ENCODE measurements at regions not wholly inside any gene's neighbourhood (a gene's known extent, or its start where the extent isn't known, plus 50 kb on each side); places are given as distances from the start of the nearest gene placed in this dataset.

DNA sequence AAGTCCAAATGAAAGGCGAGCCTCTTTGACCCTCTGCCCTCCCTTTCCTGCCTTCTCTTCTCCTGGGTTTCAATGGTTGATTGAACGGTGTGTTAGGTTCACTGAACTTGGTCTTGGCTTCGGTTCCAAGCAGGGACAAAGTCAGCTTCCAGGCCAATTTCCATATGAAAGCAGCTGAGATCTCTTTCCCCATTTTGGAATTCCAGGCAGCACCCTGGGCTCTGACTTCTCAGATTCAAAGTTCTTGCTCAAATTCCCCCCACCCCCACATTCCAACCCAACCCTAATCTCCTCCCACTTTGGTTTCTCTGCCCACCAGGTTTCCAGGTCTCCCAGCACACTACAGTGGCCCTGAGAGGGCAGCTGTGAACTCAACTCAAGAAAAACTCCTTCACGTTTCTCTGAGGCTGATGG lies 231.0 kb downstream of the INSIG2 start:
- no peaks in the 10 kb centered on the region for H3K9me3 ChIP-seq (ENCODE audit: control insufficient read depth in 2 of 2, low read length in 2 of 2)
- H3K27me3 ChIP-seq (ENCODE audit: control insufficient read depth, insufficient read depth, low read length) = peaks cover 11% of the 10 kb centered on the region
- Mint-ChIP-seq H3K4me3 (no peak overlapping the region), H3K9me3 (peaks cover 0 to 4% (median 2%) of the 10 kb centered on the region in 7 donors), H3K27me3 (peaks cover 9% of the 10 kb centered on the region), H3K36me3 (peaks cover 3% of the 10 kb centered on the region), H3K4me1 (peaks cover 0 to 3% (median 0%) of the 10 kb centered on the region in 4 donors), H3K27ac (no peak overlapping the region)
- no peaks in the 10 kb centered on the region for H3K36me3 ChIP-seq (ENCODE audit: control insufficient read depth, insufficient read depth, low read length)
- H3K27ac ChIP-seq (ENCODE audit: insufficient read depth, low read length, poor library complexity, severe bottlenecking) = no peak overlapping the region
- H3K4me1 ChIP-seq (ENCODE audit: control insufficient read depth, insufficient read depth, low read length, poor library complexity, severe bottlenecking) = no peaks in the 10 kb centered on the region
- H3K4me3 ChIP-seq (ENCODE audit: low read depth, low read length) = no peak overlapping the region
- ATAC-seq (ENCODE audit: low read depth in 2 of 2) (no peak), DNase-seq (no peak)

DNA sequence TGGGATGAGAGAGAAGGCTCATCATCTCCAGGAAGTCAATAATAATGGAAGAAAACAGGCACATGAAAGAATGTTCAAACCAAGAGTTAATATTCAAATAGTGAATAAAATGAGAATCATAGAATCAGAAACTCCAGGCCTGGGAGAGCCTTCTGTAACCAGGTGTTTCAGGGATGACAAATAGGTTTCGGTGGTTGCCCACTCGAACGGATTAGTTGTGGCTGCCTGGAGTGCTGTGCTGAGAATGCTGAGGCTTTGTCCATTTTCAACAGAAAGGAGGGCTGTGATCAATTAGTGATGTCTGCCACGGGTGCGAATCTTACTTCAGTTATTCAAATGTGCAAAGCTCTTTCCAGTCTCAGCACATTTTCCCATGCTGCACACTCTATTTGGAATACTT lies 227.3 kb downstream of the INSIG2 start:
- no peak for ATAC-seq (ENCODE audit: low read depth in 2 of 2)
- H3K27ac Mint-ChIP-seq = no peak overlapping the region
- no peak for DNase-seq

DNA sequence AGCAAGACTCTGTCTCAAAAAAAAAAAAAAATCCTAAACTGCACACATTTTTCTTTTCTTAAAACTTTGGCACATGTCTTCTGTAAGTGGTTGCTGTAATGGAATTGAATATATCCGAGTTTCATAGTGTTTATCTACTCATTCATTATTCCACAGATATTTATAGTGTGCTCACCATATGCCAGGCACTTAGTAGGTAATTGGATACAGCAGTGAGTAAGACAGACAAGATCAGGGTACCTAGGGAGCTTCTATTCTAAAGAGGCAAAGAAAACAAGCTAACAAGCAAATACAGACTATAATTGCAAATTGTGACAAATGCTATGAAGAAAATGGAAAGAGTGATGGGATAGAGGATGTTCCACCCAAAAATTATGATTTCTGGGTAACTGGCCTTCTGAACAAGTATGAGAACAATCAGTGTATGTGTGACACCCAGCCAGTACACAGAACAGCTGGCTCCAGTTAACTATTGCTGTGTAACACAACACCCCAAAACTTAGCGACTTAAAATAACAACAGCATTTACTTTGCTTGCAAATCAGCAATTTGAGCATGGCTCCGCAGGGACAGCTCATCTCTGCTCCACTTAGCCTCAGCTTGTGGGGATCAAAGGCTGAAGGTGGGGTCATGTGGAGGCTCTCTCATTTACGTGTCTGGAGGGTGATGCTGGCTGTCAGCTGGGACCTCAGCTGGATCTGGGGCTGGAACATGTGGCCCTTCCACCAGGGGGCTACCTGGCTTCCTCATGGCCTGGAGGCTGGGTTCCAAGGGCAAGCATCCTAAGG lies 224.9 kb downstream of the INSIG2 start:
- H3K4me1 Mint-ChIP-seq = peaks cover 2 to 15% (median 11%) of the 10 kb centered on the region in 4 donors
- peaks cover 0 to 3% (median 0%) of the 10 kb centered on the region in 7 donors for H3K9me3 Mint-ChIP-seq
- no peak overlapping the region for H3K27ac Mint-ChIP-seq
- no peaks in the 10 kb centered on the region for H3K36me3 Mint-ChIP-seq
- peak overlapping the region in 1 of 4 donors; percentile 57 for H3K4me3 Mint-ChIP-seq
- H3K27ac ChIP-seq (ENCODE audit: insufficient read depth, low read length, poor library complexity, severe bottlenecking) = no peak overlapping the region
- peaks cover 3% of the 10 kb centered on the region for H3K27me3 ChIP-seq (ENCODE audit: control insufficient read depth, insufficient read depth, low read length)
- DNase-seq (no peak), ATAC-seq (ENCODE audit: low read depth in 2 of 2) (no peak)
- no peaks in the 10 kb centered on the region for H3K9me3 ChIP-seq (ENCODE audit: control insufficient read depth in 2 of 2, low read length in 2 of 2)
- H3K36me3 ChIP-seq (ENCODE audit: control insufficient read depth, insufficient read depth, low read length) = no peaks in the 10 kb centered on the region
- H3K27me3 Mint-ChIP-seq = peaks cover 4% of the 10 kb centered on the region
- peaks cover 6% of the 10 kb centered on the region for H3K4me1 ChIP-seq (ENCODE audit: control insufficient read depth, insufficient read depth, low read length, poor library complexity, severe bottlenecking)
- H3K4me3 ChIP-seq (ENCODE audit: low read depth, low read length) = no peak overlapping the region

More for the DNA sequence above, 227.3 kb downstream of the INSIG2 start:
- Histone ChIP-seq H3K36me3 (ENCODE audit: control insufficient read depth, insufficient read depth, low read length) (no peaks in the 10 kb centered on the region), H3K9me3 (ENCODE audit: control insufficient read depth in 2 of 2, low read length in 2 of 2) (no peaks in the 10 kb centered on the region), H3K27ac (ENCODE audit: insufficient read depth, low read length, poor library complexity, severe bottlenecking) (no peak overlapping the region), H3K27me3 (ENCODE audit: control insufficient read depth, insufficient read depth, low read length) (peaks cover 7% of the 10 kb centered on the region), H3K4me1 (ENCODE audit: control insufficient read depth, insufficient read depth, low read length, poor library complexity, severe bottlenecking) (peaks cover 5% of the 10 kb centered on the region), H3K4me3 (ENCODE audit: low read depth, low read length) (no peak overlapping the region)
- Mint-ChIP-seq H3K4me3 (no peak overlapping the region), H3K9me3 (no peaks in the 10 kb centered on the region), H3K27me3 (peaks cover 4% of the 10 kb centered on the region), H3K4me1 (peaks cover 0 to 3% (median 1%) of the 10 kb centered on the region in 4 donors), H3K36me3 (no peaks in the 10 kb centered on the region)

DNA sequence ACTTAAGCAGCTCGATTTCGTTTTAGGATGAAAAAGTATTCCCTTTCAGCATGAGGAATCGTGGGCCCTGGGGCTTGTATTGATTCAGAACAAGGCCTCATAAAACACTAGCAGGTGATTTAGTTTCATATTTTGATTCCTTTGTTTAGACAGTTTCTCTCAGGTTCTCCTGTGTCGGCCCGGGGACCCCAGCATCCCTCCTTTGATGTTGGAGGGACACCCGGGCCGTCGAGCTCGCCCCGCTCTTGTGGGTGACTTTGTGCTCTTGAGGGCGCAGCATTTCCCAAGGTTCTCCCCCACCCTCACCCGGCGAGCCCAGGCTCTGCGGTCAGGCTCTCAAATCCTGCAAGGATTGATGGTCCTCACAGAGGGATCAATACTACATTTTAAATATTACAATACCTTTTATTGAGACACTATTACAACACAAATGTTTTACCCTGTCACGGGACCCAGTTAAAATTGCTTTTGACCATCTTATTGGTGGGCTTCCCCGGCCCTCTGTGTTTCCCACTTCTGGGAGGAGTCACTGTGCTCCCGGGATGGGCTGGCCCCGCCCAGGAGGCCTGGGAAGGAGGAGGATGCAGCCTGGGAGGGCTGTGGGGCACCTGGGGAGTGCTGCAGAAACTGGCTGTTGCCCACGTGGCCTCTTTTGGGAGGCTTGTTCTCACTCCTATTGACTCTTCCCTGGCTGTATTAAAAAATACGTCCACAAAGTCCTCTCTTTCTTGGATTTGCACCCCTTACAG lies 222.6 kb downstream of the INSIG2 start:
- ATAC-seq (ENCODE audit: low read depth in 2 of 2) (peak in 1 of 2 donors; percentile 3), DNase-seq (no peak)
- H3K4me3 Mint-ChIP-seq = peak overlapping the region; percentile 90 to 95 (median 92)
- Histone ChIP-seq H3K27ac (ENCODE audit: insufficient read depth, low read length, poor library complexity, severe bottlenecking) (peak overlapping the region; percentile 85), H3K4me1 (ENCODE audit: control insufficient read depth, insufficient read depth, low read length, poor library complexity, severe bottlenecking) (peaks cover 6% of the 10 kb centered on the region), H3K9me3 (ENCODE audit: control insufficient read depth in 2 of 2, low read length in 2 of 2) (no peaks in the 10 kb centered on the region), H3K27me3 (ENCODE audit: control insufficient read depth, insufficient read depth, low read length) (no peaks in the 10 kb centered on the region), H3K36me3 (ENCODE audit: control insufficient read depth, insufficient read depth, low read length) (no peaks in the 10 kb centered on the region), H3K4me3 (ENCODE audit: low read depth, low read length) (peak overlapping the region; percentile 86)
- H3K36me3 Mint-ChIP-seq = no peaks in the 10 kb centered on the region
- H3K9me3 Mint-ChIP-seq = peaks cover 0 to 3% (median 0%) of the 10 kb centered on the region in 7 donors
- H3K4me1 Mint-ChIP-seq = peaks cover 2 to 16% (median 11%) of the 10 kb centered on the region in 4 donors
- H3K27me3 Mint-ChIP-seq = peaks cover 4% of the 10 kb centered on the region
- peak overlapping the region; percentile 95 to 97 (median 97) for H3K27ac Mint-ChIP-seq

DNA sequence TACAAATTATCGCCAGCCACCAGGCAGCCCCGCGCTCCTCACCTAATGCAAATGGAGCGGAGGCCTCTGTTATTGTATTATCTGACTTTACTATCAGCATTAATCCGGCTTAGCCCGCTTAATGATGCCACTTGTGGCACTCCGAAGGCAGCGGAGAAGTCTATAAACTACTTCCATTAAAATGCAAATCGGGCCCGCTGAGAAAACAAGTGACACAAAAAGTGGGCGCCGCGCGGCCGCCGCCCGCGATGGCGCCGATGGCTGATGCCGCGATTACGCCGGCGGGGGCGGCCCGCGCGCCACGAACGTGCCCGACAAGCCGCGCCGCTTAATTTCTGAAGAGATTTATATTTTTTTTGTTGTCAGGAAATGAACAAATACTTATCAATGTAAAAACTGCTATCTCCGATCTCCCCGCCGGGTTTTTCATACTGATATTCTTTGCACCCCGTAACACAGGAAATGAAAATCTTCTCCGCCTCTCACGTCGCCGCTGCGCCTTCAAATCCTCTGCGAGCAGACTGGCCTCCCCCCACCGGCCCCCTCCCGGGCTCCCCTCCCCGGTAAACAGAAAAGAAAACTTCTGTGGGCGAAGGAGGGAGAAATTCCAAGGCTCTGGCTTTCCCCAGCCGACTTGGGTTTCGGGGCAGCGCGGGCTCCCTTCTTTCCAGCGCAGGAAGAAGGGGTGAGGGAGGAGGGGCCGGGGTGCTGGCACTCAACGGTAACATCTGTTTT lies 221.8 kb downstream of the INSIG2 start:
- Mint-ChIP-seq H3K27ac (peak overlapping the region; percentile 95 to 97 (median 97)), H3K27me3 (peaks cover 4% of the 10 kb centered on the region), H3K36me3 (no peaks in the 10 kb centered on the region), H3K4me3 (peak overlapping the region; percentile 90 to 97 (median 94)), H3K9me3 (peaks cover 0 to 3% (median 0%) of the 10 kb centered on the region in 7 donors), H3K4me1 (peaks cover 2 to 16% (median 11%) of the 10 kb centered on the region in 4 donors)
- ATAC-seq (ENCODE audit: low read depth in 2 of 2) = peak; percentile 73 to 80
- peaks cover 6% of the 10 kb centered on the region for H3K4me1 ChIP-seq (ENCODE audit: control insufficient read depth, insufficient read depth, low read length, poor library complexity, severe bottlenecking)
- H3K27ac ChIP-seq (ENCODE audit: insufficient read depth, low read length, poor library complexity, severe bottlenecking) = peak overlapping the region; percentile 85
- no peaks in the 10 kb centered on the region for H3K9me3 ChIP-seq (ENCODE audit: control insufficient read depth in 2 of 2, low read length in 2 of 2)
- peak overlapping the region; percentile 86 for H3K4me3 ChIP-seq (ENCODE audit: low read depth, low read length)
- peak; percentile 35 to 80 (median 80) for DNase-seq
- no peaks in the 10 kb centered on the region for H3K36me3 ChIP-seq (ENCODE audit: control insufficient read depth, insufficient read depth, low read length)
- H3K27me3 ChIP-seq (ENCODE audit: control insufficient read depth, insufficient read depth, low read length) = no peaks in the 10 kb centered on the region

DNA sequence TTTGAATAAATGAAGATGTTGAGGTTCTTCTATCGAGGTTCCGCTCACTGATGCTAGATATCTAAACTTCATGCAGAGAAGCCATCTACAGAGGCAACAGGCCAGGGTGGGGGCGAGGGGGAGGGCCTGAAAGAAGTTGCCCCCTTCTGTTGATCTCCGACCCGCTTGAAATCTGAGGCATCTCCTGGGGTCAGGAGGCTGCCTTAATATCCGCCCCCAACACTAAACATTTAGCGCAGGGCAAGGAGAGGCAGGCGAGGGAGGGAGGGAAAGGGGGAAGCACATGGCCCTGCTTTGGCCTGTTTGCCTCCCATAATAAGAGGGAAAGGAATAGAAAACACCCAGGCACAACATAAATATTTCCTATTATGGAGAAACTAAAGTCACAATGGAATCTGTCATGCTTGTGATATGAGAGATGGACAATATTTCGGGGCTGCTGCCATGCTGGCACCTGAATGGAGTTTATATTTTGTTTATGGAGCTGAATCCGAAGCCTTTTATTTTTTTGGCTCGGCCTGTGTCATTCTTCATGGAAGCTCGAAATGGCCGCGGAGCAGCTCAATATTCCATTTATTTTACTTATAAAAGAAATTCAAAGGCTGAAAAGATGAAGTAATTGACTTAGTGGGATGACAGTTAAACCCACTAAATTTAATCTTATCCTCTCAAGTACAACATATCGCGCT lies 221.1 kb downstream of the INSIG2 start:
- Histone ChIP-seq H3K27me3 (ENCODE audit: control insufficient read depth, insufficient read depth, low read length) (no peaks in the 10 kb centered on the region), H3K9me3 (ENCODE audit: control insufficient read depth in 2 of 2, low read length in 2 of 2) (no peaks in the 10 kb centered on the region), H3K4me3 (ENCODE audit: low read depth, low read length) (peak overlapping the region; percentile 86), H3K27ac (ENCODE audit: insufficient read depth, low read length, poor library complexity, severe bottlenecking) (peak overlapping the region; percentile 85), H3K36me3 (ENCODE audit: control insufficient read depth, insufficient read depth, low read length) (no peaks in the 10 kb centered on the region), H3K4me1 (ENCODE audit: control insufficient read depth, insufficient read depth, low read length, poor library complexity, severe bottlenecking) (peaks cover 6% of the 10 kb centered on the region)
- peak overlapping the region; percentile 90 to 97 (median 94) for H3K4me3 Mint-ChIP-seq
- ATAC-seq (ENCODE audit: low read depth in 2 of 2) (no peak), DNase-seq (no peak)
- H3K36me3 Mint-ChIP-seq = no peaks in the 10 kb centered on the region
- peaks cover 4% of the 10 kb centered on the region for H3K27me3 Mint-ChIP-seq
- H3K27ac Mint-ChIP-seq = peak overlapping the region; percentile 95 to 97 (median 97)
- peaks cover 2 to 16% (median 11%) of the 10 kb centered on the region in 4 donors for H3K4me1 Mint-ChIP-seq
- H3K9me3 Mint-ChIP-seq = peaks cover 0 to 3% (median 0%) of the 10 kb centered on the region in 7 donors

DNA sequence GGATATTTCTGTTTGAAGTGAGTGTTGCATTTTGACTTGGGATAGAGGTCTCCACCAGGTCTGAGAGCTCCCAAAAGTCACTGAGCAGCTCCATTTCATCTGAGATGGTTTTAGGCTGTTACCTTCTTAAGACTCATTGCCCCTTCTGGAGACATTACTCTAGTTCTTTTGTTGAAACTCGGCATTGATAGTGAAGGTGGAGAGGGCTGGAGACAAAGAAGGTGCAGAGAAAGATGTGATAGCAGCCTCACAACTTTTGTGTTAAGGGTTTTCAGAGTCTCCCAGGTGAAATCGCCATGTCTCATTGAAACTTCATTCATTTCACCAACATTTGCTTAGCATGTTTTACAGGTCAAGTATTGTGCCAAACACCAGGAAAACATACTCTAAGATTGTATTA lies 219.6 kb downstream of the INSIG2 start:
- Mint-ChIP-seq H3K27ac (peak overlapping the region in 1 of 3 donors; percentile 70), H3K27me3 (peaks cover 2% of the 10 kb centered on the region), H3K4me1 (peaks cover 2 to 16% (median 11%) of the 10 kb centered on the region in 4 donors), H3K4me3 (peak overlapping the region in 3 of 4 donors; percentile 9 to 95 (median 94)), H3K36me3 (no peaks in the 10 kb centered on the region), H3K9me3 (peaks cover 0 to 3% (median 0%) of the 10 kb centered on the region in 7 donors)
- DNase-seq (no peak), ATAC-seq (ENCODE audit: low read depth in 2 of 2) (no peak)
- Histone ChIP-seq H3K4me3 (ENCODE audit: low read depth, low read length) (no peak overlapping the region), H3K36me3 (ENCODE audit: control insufficient read depth, insufficient read depth, low read length) (no peaks in the 10 kb centered on the region), H3K4me1 (ENCODE audit: control insufficient read depth, insufficient read depth, low read length, poor library complexity, severe bottlenecking) (peaks cover 6% of the 10 kb centered on the region), H3K27me3 (ENCODE audit: control insufficient read depth, insufficient read depth, low read length) (no peaks in the 10 kb centered on the region), H3K27ac (ENCODE audit: insufficient read depth, low read length, poor library complexity, severe bottlenecking) (no peak overlapping the region), H3K9me3 (ENCODE audit: control insufficient read depth in 2 of 2, low read length in 2 of 2) (no peaks in the 10 kb centered on the region)
